ENCODE measurements at regions not wholly inside any gene's neighbourhood (a gene's known extent, or its start where the extent isn't known, plus 50 kb on each side); places are given as distances from the start of the nearest gene placed in this dataset.

- no peak for TF ChIP-seq CTCF (conservative IDR thresholded peaks at IDR 0.05; ENCODE audit: control insufficient read depth, insufficient read depth, low read depth, low read length)
- no peak overlapping the region for H3K4me3 ChIP-seq (ENCODE audit: control insufficient read depth, low read depth, low read length)
- no peak for DNase-seq (ENCODE audit: low read depth)
These were observed 55.0 kb upstream of the TOPAZ1 start for GRCh38 chr3:44186712-44187111.
